GM18867 (cell line): ENCODE measurements at regions not wholly inside any gene's neighbourhood (a gene's known extent, or its start where the extent isn't known, plus 50 kb on each side); places are given as distances from the start of the nearest gene placed in this dataset.
A peak's percentile ranks its signal among the peaks of the same experiment; 100 is the strongest.

Experiments used
- ATAC-seq: cut with Tn5 transposase; IDR thresholded peaks from one replicate; pipeline ENCODE4 v1.9.1; 2021; ENCODE audit warnings: mild to moderate bottlenecking, moderate library complexity; ENCODE audit not compliant: unreplicated experiment

- no peak for ATAC-seq
Measured at GRCh38 chr9:20048437-20048836, 259.6 kb upstream of the SLC24A2 start.

GRCh38 chr9:20044686-20045085 is 255.8 kb upstream of the SLC24A2 start:
- ATAC-seq: no peak

- ATAC-seq: peak; percentile 34
Measured at GRCh38 chr9:20043461-20043860, 254.6 kb upstream of the SLC24A2 start.

GRCh38 chr9:20043035-20043434 is 254.2 kb upstream of the SLC24A2 start:
- peak; percentile 71 for ATAC-seq

- ATAC-seq: no peak
Measured at GRCh38 chr9:20042128-20042711, 253.4 kb upstream of the SLC24A2 start.

- no peak for ATAC-seq
Measured at GRCh38 chr9:20041697-20042081, 252.9 kb upstream of the SLC24A2 start.

- no peak for ATAC-seq
Measured at GRCh38 chr9:20040991-20041696, 252.3 kb upstream of the SLC24A2 start.

GRCh38 chr9:20037699-20038098 is 248.9 kb upstream of the SLC24A2 start:
- ATAC-seq: no peak

GRCh38 chr9:20033511-20033910 is 244.7 kb upstream of the SLC24A2 start:
- ATAC-seq: no peak

- no peak for ATAC-seq
Measured at GRCh38 chr9:20032413-20033006, 243.7 kb upstream of the SLC24A2 start.

- ATAC-seq: no peak
Measured at GRCh38 chr9:20031836-20032235, 243.0 kb upstream of the SLC24A2 start.

- ATAC-seq: no peak
Measured at GRCh38 chr9:20030671-20031070, 241.8 kb upstream of the SLC24A2 start.

GRCh38 chr9:20030221-20030620 is 241.4 kb upstream of the SLC24A2 start:
- ATAC-seq: no peak

GRCh38 chr9:20028849-20029231 is 240.0 kb upstream of the SLC24A2 start:
- no peak for ATAC-seq

- ATAC-seq: no peak
Measured at GRCh38 chr9:20028192-20028848, 239.5 kb upstream of the SLC24A2 start.

GRCh38 chr9:20023961-20024571 is 235.2 kb upstream of the SLC24A2 start:
- ATAC-seq: no peak

GRCh38 chr9:20023210-20023905 is 234.5 kb upstream of the SLC24A2 start:
- ATAC-seq: no peak

GRCh38 chr9:20022410-20022809 is 233.6 kb upstream of the SLC24A2 start:
- ATAC-seq: no peak

- no peak for ATAC-seq
Measured at GRCh38 chr9:20016611-20017010, 227.8 kb upstream of the SLC24A2 start.

GRCh38 chr9:20015427-20015931 is 226.6 kb upstream of the SLC24A2 start:
- ATAC-seq: peak; percentile 71

GRCh38 chr9:20014168-20014567 is 225.3 kb upstream of the SLC24A2 start:
- ATAC-seq: no peak
